PFSK-1 (cell line): ENCODE measurements at regions not wholly inside any gene's neighbourhood (a gene's known extent, or its start where the extent isn't known, plus 50 kb on each side); places are given as distances from the start of the nearest gene placed in this dataset.

Source experiments
- FOXP2 ChIP-seq: optimal IDR thresholded peaks from 2 replicates; pipeline ENCODE3; 2011; ENCODE audit warnings: borderline replicate concordance, control low read depth, inconsistent platforms; ENCODE audit not compliant: insufficient read depth; ENCODE audit errors: extremely low read length, extremely low read depth
- POLR2AphosphoS5 ChIP-seq: IDR thresholded peaks from 2 replicates; pipeline ENCODE4 v1.6.1; 2012; ENCODE audit warnings: low read depth, mild to moderate bottlenecking, control low read depth, low read length, moderate library complexity
- SIN3A ChIP-seq: IDR thresholded peaks from 2 replicates; pipeline ENCODE4 v1.6.1; 2012; ENCODE audit warnings: mild to moderate bottlenecking, low read length, moderate library complexity, borderline replicate concordance; ENCODE audit not compliant: insufficient read depth
- TAF1 ChIP-seq: IDR thresholded peaks from 2 replicates; pipeline ENCODE4 v1.6.1; 2012; ENCODE audit warnings: low read length, control low read depth, borderline replicate concordance; ENCODE audit not compliant: insufficient read depth
- TF ChIP-seq, protein P1 (sequence below), 2 experiments: IDR thresholded peaks; 2 replicates each; pipeline versions ENCODE4 v1.6.1 to v1.8.0; 2011 to 2012; ENCODE audit warnings: low read depth in 2 of 2, low read length in 2 of 2, control low read depth in 1 of 2, inconsistent platforms in 1 of 2, mild to moderate bottlenecking in 1 of 2, moderate library complexity in 1 of 2; ENCODE audit not compliant: insufficient read depth in 1 of 2

DNA sequence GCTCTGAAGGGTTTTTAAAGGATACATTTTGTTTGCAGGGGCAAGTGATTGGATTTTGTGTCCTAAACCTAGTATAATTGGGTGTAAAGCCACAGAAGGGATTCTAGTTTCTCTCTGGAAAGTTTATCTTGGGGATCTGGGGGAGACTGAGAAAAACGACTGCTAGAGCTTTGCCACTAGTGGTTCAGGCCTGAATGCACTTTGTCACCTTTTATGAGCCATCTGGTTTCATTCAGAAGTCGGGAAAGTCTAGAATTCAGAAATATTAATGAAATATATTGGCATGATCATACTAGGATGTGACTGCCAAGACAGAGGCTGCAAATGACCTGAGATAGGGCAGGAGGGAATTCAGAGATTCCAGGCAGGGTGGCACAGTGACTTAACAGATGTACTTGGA is 111.5 kb upstream of the KCNK2 start:
- TF ChIP-seq POLR2AphosphoS5 = no peak
- TF ChIP-seq, protein P1, sequence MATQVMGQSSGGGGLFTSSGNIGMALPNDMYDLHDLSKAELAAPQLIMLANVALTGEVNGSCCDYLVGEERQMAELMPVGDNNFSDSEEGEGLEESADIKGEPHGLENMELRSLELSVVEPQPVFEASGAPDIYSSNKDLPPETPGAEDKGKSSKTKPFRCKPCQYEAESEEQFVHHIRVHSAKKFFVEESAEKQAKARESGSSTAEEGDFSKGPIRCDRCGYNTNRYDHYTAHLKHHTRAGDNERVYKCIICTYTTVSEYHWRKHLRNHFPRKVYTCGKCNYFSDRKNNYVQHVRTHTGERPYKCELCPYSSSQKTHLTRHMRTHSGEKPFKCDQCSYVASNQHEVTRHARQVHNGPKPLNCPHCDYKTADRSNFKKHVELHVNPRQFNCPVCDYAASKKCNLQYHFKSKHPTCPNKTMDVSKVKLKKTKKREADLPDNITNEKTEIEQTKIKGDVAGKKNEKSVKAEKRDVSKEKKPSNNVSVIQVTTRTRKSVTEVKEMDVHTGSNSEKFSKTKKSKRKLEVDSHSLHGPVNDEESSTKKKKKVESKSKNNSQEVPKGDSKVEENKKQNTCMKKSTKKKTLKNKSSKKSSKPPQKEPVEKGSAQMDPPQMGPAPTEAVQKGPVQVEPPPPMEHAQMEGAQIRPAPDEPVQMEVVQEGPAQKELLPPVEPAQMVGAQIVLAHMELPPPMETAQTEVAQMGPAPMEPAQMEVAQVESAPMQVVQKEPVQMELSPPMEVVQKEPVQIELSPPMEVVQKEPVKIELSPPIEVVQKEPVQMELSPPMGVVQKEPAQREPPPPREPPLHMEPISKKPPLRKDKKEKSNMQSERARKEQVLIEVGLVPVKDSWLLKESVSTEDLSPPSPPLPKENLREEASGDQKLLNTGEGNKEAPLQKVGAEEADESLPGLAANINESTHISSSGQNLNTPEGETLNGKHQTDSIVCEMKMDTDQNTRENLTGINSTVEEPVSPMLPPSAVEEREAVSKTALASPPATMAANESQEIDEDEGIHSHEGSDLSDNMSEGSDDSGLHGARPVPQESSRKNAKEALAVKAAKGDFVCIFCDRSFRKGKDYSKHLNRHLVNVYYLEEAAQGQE (IDR thresholded peaks at IDR 0.05; ENCODE audit: insufficient read depth in 1 of 2, low read depth in 2 of 2, low read length in 2 of 2) = no peak
- TF ChIP-seq TAF1 = no peak
- no peak for TF ChIP-seq FOXP2
- no peak for TF ChIP-seq SIN3A
